Activated CD4-positive, alpha-beta T cell treated with anti-CD3 and anti-CD28 coated beads, Interleukin-2, amount 10 ng/mL, durations not matched to agents 7 days and 5 days (primary cell): ENCODE measurements at regions not wholly inside any gene's neighbourhood (a gene's known extent, or its start where the extent isn't known, plus 50 kb on each side); places are given as distances from the start of the nearest gene placed in this dataset.
"Not testable (repeated sequence)": the region's sequence is repeated elsewhere in the genome, so short reads cannot be mapped to it uniquely, and the experiment has no call there.

Experiments used
- CTCF ChIA-PET: fragments of 350-600 bp; sonication (Branson Sonifier 250); formaldehyde crosslinking; loops from one replicate; lab custom pipeline; 2021; ENCODE audit warnings: antibody characterized with exemption; lab: Charles Lee
- POLR2A ChIA-PET: fragments of 350-600 bp; sonication (Branson Sonifier 250); formaldehyde crosslinking; loops from one replicate; lab custom pipeline; 2021; ENCODE audit warnings: antibody characterized with exemption; lab: Charles Lee
- DNase-seq: peaks from one replicate; pipeline ENCODE4 v3.0.0-alpha.2; 2020
- H3K27ac Mint-ChIP-seq: one replicate; pipeline ENCODE4 v1.8.0; 2021; ENCODE audit warnings: mild to moderate bottlenecking, moderate library complexity, mixed read lengths
- H3K27me3 Mint-ChIP-seq: one replicate; pipeline ENCODE4 v1.8.0; 2021; ENCODE audit warnings: mixed read lengths
- H3K36me3 Mint-ChIP-seq: one replicate; pipeline ENCODE4 v1.8.0; 2021; ENCODE audit warnings: low read depth, mixed read lengths
- H3K4me1 Mint-ChIP-seq: one replicate; pipeline ENCODE4 v1.8.0; 2021; ENCODE audit warnings: mixed read lengths
- H3K4me3 Mint-ChIP-seq: one replicate; pipeline ENCODE4 v1.8.0; 2021; ENCODE audit warnings: mild to moderate bottlenecking, moderate library complexity, mixed read lengths
- H3K9me3 Mint-ChIP-seq: one replicate; pipeline ENCODE4 v1.8.0; 2021; ENCODE audit warnings: mixed read lengths

- H3K4me1 Mint-ChIP-seq, POLR2A ChIA-PET, H3K4me3 Mint-ChIP-seq, DNase-seq, H3K36me3 Mint-ChIP-seq, CTCF ChIA-PET, H3K27ac Mint-ChIP-seq, H3K9me3 Mint-ChIP-seq: not testable (repeated sequence)
- H3K27me3 Mint-ChIP-seq = peaks cover 31% of the 10 kb centered on the region
These were observed 89.6 kb upstream of the DEFB108B start for GRCh38 chr11:71743385-71743784.

GRCh38 chr11:71745656-71746055 lies 87.3 kb upstream of the DEFB108B start:
- H3K9me3 Mint-ChIP-seq, CTCF ChIA-PET, H3K36me3 Mint-ChIP-seq: not testable (repeated sequence)

GRCh38 chr11:71746263-71746662 lies 86.7 kb upstream of the DEFB108B start:
- POLR2A ChIA-PET, H3K4me1 Mint-ChIP-seq, H3K27ac Mint-ChIP-seq, CTCF ChIA-PET, H3K36me3 Mint-ChIP-seq, DNase-seq, H3K9me3 Mint-ChIP-seq, H3K4me3 Mint-ChIP-seq: not testable (repeated sequence)
- H3K27me3 Mint-ChIP-seq = peaks cover 33% of the 10 kb centered on the region

More at GRCh38 chr11:71745656-71746055, 87.3 kb upstream of the DEFB108B start:
- H3K4me1 Mint-ChIP-seq, DNase-seq, H3K27ac Mint-ChIP-seq, POLR2A ChIA-PET, H3K4me3 Mint-ChIP-seq: not testable (repeated sequence)
- peaks cover 35% of the 10 kb centered on the region for H3K27me3 Mint-ChIP-seq

GRCh38 chr11:71748965-71749620 lies 83.9 kb upstream of the DEFB108B start:
- H3K9me3 Mint-ChIP-seq, H3K27ac Mint-ChIP-seq, H3K4me1 Mint-ChIP-seq, POLR2A ChIA-PET, H3K36me3 Mint-ChIP-seq, DNase-seq, H3K4me3 Mint-ChIP-seq, CTCF ChIA-PET: not testable (repeated sequence)
- H3K27me3 Mint-ChIP-seq = peaks cover 21% of the 10 kb centered on the region

- H3K9me3 Mint-ChIP-seq, H3K4me3 Mint-ChIP-seq, CTCF ChIA-PET, H3K4me1 Mint-ChIP-seq, DNase-seq, POLR2A ChIA-PET, H3K36me3 Mint-ChIP-seq, H3K27ac Mint-ChIP-seq: not testable (repeated sequence)
- peaks cover 16% of the 10 kb centered on the region for H3K27me3 Mint-ChIP-seq
These were observed 82.1 kb upstream of the DEFB108B start for GRCh38 chr11:71750908-71751307.

GRCh38 chr11:71764695-71765491 lies 68.1 kb upstream of the DEFB108B start:
- H3K4me1 Mint-ChIP-seq, H3K27ac Mint-ChIP-seq: not testable (repeated sequence)

GRCh38 chr11:71767016-71767415 lies 66.0 kb upstream of the DEFB108B start:
- H3K27me3 Mint-ChIP-seq = peaks cover 19% of the 10 kb centered on the region
- DNase-seq, H3K36me3 Mint-ChIP-seq, H3K9me3 Mint-ChIP-seq, CTCF ChIA-PET, H3K27ac Mint-ChIP-seq, POLR2A ChIA-PET, H3K4me1 Mint-ChIP-seq, H3K4me3 Mint-ChIP-seq: not testable (repeated sequence)

More at GRCh38 chr11:71764695-71765491, 68.1 kb upstream of the DEFB108B start:
- H3K36me3 Mint-ChIP-seq, H3K4me3 Mint-ChIP-seq, DNase-seq, H3K9me3 Mint-ChIP-seq, POLR2A ChIA-PET, CTCF ChIA-PET: not testable (repeated sequence)
- peaks cover 19% of the 10 kb centered on the region for H3K27me3 Mint-ChIP-seq

- H3K27ac Mint-ChIP-seq, H3K9me3 Mint-ChIP-seq, H3K4me3 Mint-ChIP-seq, CTCF ChIA-PET, H3K4me1 Mint-ChIP-seq, H3K36me3 Mint-ChIP-seq, POLR2A ChIA-PET, H3K27me3 Mint-ChIP-seq, DNase-seq: not testable (repeated sequence)
These were observed 60.8 kb upstream of the DEFB108B start for GRCh38 chr11:71772193-71772592.

- Mint-ChIP-seq H3K4me3 (no peak overlapping the region), H3K4me1 (no peaks in the 10 kb centered on the region), H3K36me3 (no peaks in the 10 kb centered on the region), H3K27ac (no peak overlapping the region), H3K9me3 (no peaks in the 10 kb centered on the region), H3K27me3 (no peaks in the 10 kb centered on the region)
- ChIA-PET POLR2A (no interaction called here), CTCF (interaction anchor here (1.5 kb wide), 1 partner anchor 12 kb away, joined by 3 read pairs; no protein-coding TSS in a partner anchor)
- DNase-seq = no peak
These were observed 58.3 kb upstream of the DEFB108B start for GRCh38 chr11:71774603-71775222.

GRCh38 chr11:71780116-71780515 lies 52.9 kb upstream of the DEFB108B start:
- H3K4me1 Mint-ChIP-seq, H3K4me3 Mint-ChIP-seq, POLR2A ChIA-PET, H3K36me3 Mint-ChIP-seq, DNase-seq, H3K27ac Mint-ChIP-seq, CTCF ChIA-PET, H3K9me3 Mint-ChIP-seq: not testable (repeated sequence)
- H3K27me3 Mint-ChIP-seq = peaks cover 10% of the 10 kb centered on the region

GRCh38 chr11:71780771-71781170 lies 52.2 kb upstream of the DEFB108B start:
- H3K27me3 Mint-ChIP-seq = peaks cover 12% of the 10 kb centered on the region
- POLR2A ChIA-PET, H3K4me1 Mint-ChIP-seq, H3K27ac Mint-ChIP-seq, H3K9me3 Mint-ChIP-seq, H3K4me3 Mint-ChIP-seq, DNase-seq, H3K36me3 Mint-ChIP-seq, CTCF ChIA-PET: not testable (repeated sequence)

- H3K27ac Mint-ChIP-seq, H3K4me1 Mint-ChIP-seq, H3K9me3 Mint-ChIP-seq, H3K4me3 Mint-ChIP-seq, DNase-seq, POLR2A ChIA-PET, CTCF ChIA-PET, H3K36me3 Mint-ChIP-seq: not testable (repeated sequence)
- H3K27me3 Mint-ChIP-seq = peaks cover 12% of the 10 kb centered on the region
These were observed 51.5 kb upstream of the DEFB108B start for GRCh38 chr11:71781491-71781890.

- H3K4me3 Mint-ChIP-seq, H3K36me3 Mint-ChIP-seq, CTCF ChIA-PET, POLR2A ChIA-PET, H3K9me3 Mint-ChIP-seq, DNase-seq, H3K27ac Mint-ChIP-seq: not testable (repeated sequence)
- peaks cover 12% of the 10 kb centered on the region for H3K27me3 Mint-ChIP-seq
- peaks cover 11% of the 10 kb centered on the region for H3K4me1 Mint-ChIP-seq
These were observed 50.7 kb upstream of the DEFB108B start for GRCh38 chr11:71782229-71782861.
